Endodermal cell (in vitro differentiated cells): ENCODE measurements at regions not wholly inside any gene's neighbourhood (a gene's known extent, or its start where the extent isn't known, plus 50 kb on each side); places are given as distances from the start of the nearest gene placed in this dataset.

Experiments used
- DNase-seq: peaks from one replicate; pipeline ENCODE4 v3.0.0-alpha.2; 2017
- H3K27ac ChIP-seq: 2 replicates; pipeline ENCODE4 v1.5.1; 2013; ENCODE audit warnings: mild to moderate bottlenecking, low read depth, low read length, moderate library complexity
- H3K27me3 ChIP-seq: 2 replicates; pipeline ENCODE4 v1.6.1; 2013; ENCODE audit warnings: mild to moderate bottlenecking, low read length, moderate library complexity; ENCODE audit not compliant: insufficient read depth, control insufficient read depth, poor library complexity, severe bottlenecking
- H3K36me3 ChIP-seq: 2 replicates; pipeline ENCODE4 v1.7.0; 2013; ENCODE audit warnings: mild to moderate bottlenecking, low read length, moderate library complexity; ENCODE audit not compliant: control insufficient read depth, insufficient read depth
- H3K4me1 ChIP-seq: one replicate; pipeline ENCODE4 v1.7.0; 2013; ENCODE audit warnings: low read length; ENCODE audit not compliant: control insufficient read depth, insufficient read depth
- H3K4me3 ChIP-seq: 2 replicates; pipeline ENCODE4 v1.5.1; 2013; ENCODE audit warnings: mild to moderate bottlenecking, low read length, moderate library complexity
- H3K9ac ChIP-seq: 2 replicates; pipeline ENCODE4 v1.6.1; 2013; ENCODE audit warnings: mild to moderate bottlenecking, low read length, moderate library complexity; ENCODE audit not compliant: poor library complexity, severe bottlenecking; ENCODE audit errors: extremely low read depth
- H3K9me3 ChIP-seq: 2 replicates; pipeline ENCODE4 v1.6.1; 2013; ENCODE audit warnings: mild to moderate bottlenecking, low read length, moderate library complexity; ENCODE audit not compliant: control insufficient read depth
- H3K27ac Mint-ChIP-seq: 2 replicates; pipeline ENCODE4 v1.8.0; 2020; ENCODE audit warnings: mixed read lengths
- H3K27me3 Mint-ChIP-seq: 2 replicates; pipeline ENCODE4 v1.8.0; 2021; ENCODE audit warnings: mild to moderate bottlenecking, mixed read lengths; ENCODE audit not compliant: insufficient read depth
- H3K36me3 Mint-ChIP-seq: 2 replicates; pipeline ENCODE4 v1.8.0; 2020; ENCODE audit warnings: low read depth, mixed read lengths
- H3K4me1 Mint-ChIP-seq: 2 replicates; pipeline ENCODE4 v1.8.0; 2020; ENCODE audit warnings: mixed read lengths
- H3K4me3 Mint-ChIP-seq: 2 replicates; pipeline ENCODE4 v1.8.0; 2020; ENCODE audit warnings: mild to moderate bottlenecking, moderate library complexity, mixed read lengths
- H3K9me3 Mint-ChIP-seq: 2 replicates; pipeline ENCODE4 v1.8.0; 2020; ENCODE audit warnings: mild to moderate bottlenecking, mixed read lengths
- CTCF ChIP-seq: fragments of 200-600 bp; sonication (generic); conservative IDR thresholded peaks from 2 replicates; pipeline ENCODE4 v1.5.0; 2021; ENCODE audit warnings: antibody characterized with exemption, mild to moderate bottlenecking
- WGBS, 2 experiments: methylation state at CpG; one replicate each; pipeline versions ENCODE4 v1.1.5 to v1.1.7; 2013; ENCODE audit warnings: missing lambda C conversion rate in 2 of 2, mixed read lengths in 1 of 2; ENCODE audit not compliant: insufficient coverage in 1 of 2, insufficient read length in 1 of 2; 5-methylcytosine and 5-hydroxymethylcytosine counted together

- WGBS, 2 experiments = 93 to 96% methylated on average over 6 to 19 of the region's 19 CpGs
- Mint-ChIP-seq H3K4me3 (no peak overlapping the region), H3K9me3 (no peaks in the 10 kb centered on the region), H3K4me1 (no peaks in the 10 kb centered on the region), H3K27ac (no peak overlapping the region), H3K36me3 (no peaks in the 10 kb centered on the region), H3K27me3 (no peaks in the 10 kb centered on the region)
- Histone ChIP-seq H3K4me1 (no peaks in the 10 kb centered on the region), H3K36me3 (no peaks in the 10 kb centered on the region), H3K9me3 (no peaks in the 10 kb centered on the region), H3K27me3 (no peaks in the 10 kb centered on the region), H3K4me3 (no peak overlapping the region), H3K9ac (no peak overlapping the region), H3K27ac (no peak overlapping the region)
- no peak for TF ChIP-seq CTCF
- DNase-seq = peak; percentile 34
Observed at GRCh38 chr10:43702936-43703281, 54.2 kb upstream of the ZNF32 start.

GRCh38 chr10:43702213-43702935, 53.7 kb upstream of the ZNF32 start:
- H3K36me3 Mint-ChIP-seq = no peaks in the 10 kb centered on the region
- DNase-seq = peak; percentile 36
- no peaks in the 10 kb centered on the region for H3K9me3 Mint-ChIP-seq
- Histone ChIP-seq H3K4me1 (no peaks in the 10 kb centered on the region), H3K27ac (no peak overlapping the region), H3K36me3 (no peaks in the 10 kb centered on the region), H3K27me3 (no peaks in the 10 kb centered on the region), H3K9ac (no peak overlapping the region), H3K4me3 (no peak overlapping the region), H3K9me3 (no peaks in the 10 kb centered on the region)
- TF ChIP-seq CTCF = no peak
- H3K27me3 Mint-ChIP-seq = no peaks in the 10 kb centered on the region
- no peak overlapping the region for H3K27ac Mint-ChIP-seq
- no peaks in the 10 kb centered on the region for H3K4me1 Mint-ChIP-seq
- H3K4me3 Mint-ChIP-seq = no peak overlapping the region
- WGBS, 2 experiments = 95% methylated on average over 15 to 33 of the region's 33 CpGs

- Mint-ChIP-seq H3K9me3 (no peaks in the 10 kb centered on the region), H3K4me3 (no peak overlapping the region), H3K36me3 (no peaks in the 10 kb centered on the region), H3K4me1 (no peaks in the 10 kb centered on the region), H3K27ac (no peak overlapping the region), H3K27me3 (no peaks in the 10 kb centered on the region)
- WGBS, 2 experiments = 80 to 93% methylated on average over 1 to 7 of the region's 7 CpGs
- no peak overlapping the region for H3K27ac ChIP-seq
- H3K4me1 ChIP-seq = no peaks in the 10 kb centered on the region
- no peak for TF ChIP-seq CTCF
- no peak overlapping the region for H3K9ac ChIP-seq
- H3K4me3 ChIP-seq = no peak overlapping the region
- DNase-seq = peak; percentile 35
- H3K36me3 ChIP-seq = no peaks in the 10 kb centered on the region
- H3K27me3 ChIP-seq = no peaks in the 10 kb centered on the region
- H3K9me3 ChIP-seq = no peaks in the 10 kb centered on the region
Observed at GRCh38 chr10:43701295-43701694, 52.6 kb upstream of the ZNF32 start.
